HUES6 (cell line): ENCODE measurements at regions not wholly inside any gene's neighbourhood (a gene's known extent, or its start where the extent isn't known, plus 50 kb on each side); places are given as distances from the start of the nearest gene placed in this dataset.

ENCODE experiments used
- H3K27ac ChIP-seq: 2 replicates; pipeline ENCODE4 v1.7.0; 2013; ENCODE audit warnings: low read depth, mild to moderate bottlenecking, low read length, inconsistent platforms
- H3K27me3 ChIP-seq: 2 replicates; pipeline ENCODE4 v1.6.1; 2013; ENCODE audit warnings: low read length; ENCODE audit not compliant: control insufficient read depth, insufficient read depth
- H3K36me3 ChIP-seq: 2 replicates; pipeline ENCODE4 v1.6.1; 2013; ENCODE audit warnings: low read length; ENCODE audit not compliant: control insufficient read depth, insufficient read depth
- H3K4me1 ChIP-seq: 2 replicates; pipeline ENCODE4 v1.6.1; 2013; ENCODE audit warnings: low read length; ENCODE audit not compliant: control insufficient read depth, insufficient read depth
- H3K4me3 ChIP-seq: 2 replicates; pipeline ENCODE4 v1.5.1; 2013; ENCODE audit warnings: low read depth, low read length
- H3K9ac ChIP-seq: one replicate; pipeline ENCODE4 v1.6.1; 2013; ENCODE audit warnings: mild to moderate bottlenecking, low read length
- H3K9me3 ChIP-seq: 2 replicates; pipeline ENCODE4 v1.6.1; 2013; ENCODE audit warnings: low read depth, low read length; ENCODE audit not compliant: control insufficient read depth, insufficient read depth

DNA sequence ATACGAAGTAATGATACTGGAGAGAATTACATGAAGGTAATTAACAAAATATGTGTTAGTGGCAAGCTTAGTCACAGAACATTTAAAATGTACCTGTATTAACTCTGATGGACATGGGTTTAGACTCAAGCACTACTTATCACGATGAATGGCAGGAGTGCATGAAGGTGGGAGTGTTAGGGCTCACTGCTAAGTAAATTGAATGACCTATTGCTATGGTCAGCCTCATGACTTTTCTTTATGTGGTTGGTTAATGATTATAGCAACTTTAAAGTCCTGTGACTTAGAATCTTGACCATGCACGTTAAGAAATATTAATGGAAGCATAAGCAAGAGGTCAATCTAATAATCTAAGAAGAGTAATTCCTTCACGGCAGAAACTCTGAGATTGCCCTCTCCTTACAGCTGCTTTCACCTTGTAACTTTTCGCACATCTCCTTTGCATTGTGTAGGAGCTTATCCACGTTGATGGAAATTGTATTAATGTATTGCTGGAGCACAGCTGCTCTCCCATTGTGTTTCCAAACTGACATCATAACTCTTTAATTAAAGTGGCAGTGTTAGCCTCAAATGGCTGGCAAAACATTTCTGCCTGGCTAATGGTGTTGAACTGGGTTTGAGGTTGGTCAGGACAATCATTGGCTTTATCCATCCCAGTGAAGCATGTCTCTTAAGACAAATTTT is 114.5 kb downstream of the RXFP2 start:
- H3K36me3 ChIP-seq: no peaks in the 10 kb centered on the region
- H3K9ac ChIP-seq: no peak overlapping the region
- no peak overlapping the region for H3K4me3 ChIP-seq
- H3K9me3 ChIP-seq: no peaks in the 10 kb centered on the region
- H3K27ac ChIP-seq: no peak overlapping the region
- H3K4me1 ChIP-seq: no peaks in the 10 kb centered on the region
- peaks cover 12% of the 10 kb centered on the region for H3K27me3 ChIP-seq

DNA sequence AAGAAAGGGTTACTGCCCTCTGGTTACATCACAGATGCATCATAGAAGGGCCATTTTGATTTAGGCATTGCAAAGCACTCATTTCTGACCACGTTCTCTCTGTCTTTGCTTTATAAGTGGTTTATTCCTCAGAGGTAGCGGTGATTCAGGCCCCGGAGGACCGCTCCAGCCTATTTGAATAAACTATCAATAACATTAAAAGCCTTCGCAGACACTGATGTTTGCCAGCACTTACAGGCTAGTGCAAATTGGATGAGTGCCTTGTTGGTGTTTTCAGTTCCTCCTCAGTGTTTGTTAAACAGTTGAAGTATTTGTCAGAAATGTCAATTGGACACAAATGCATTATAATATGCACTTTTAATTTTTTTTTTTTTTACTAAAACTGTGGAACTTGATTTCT is 120.2 kb downstream of the RXFP2 start:
- Histone ChIP-seq H3K9me3 (no peaks in the 10 kb centered on the region), H3K36me3 (no peaks in the 10 kb centered on the region), H3K4me3 (no peak overlapping the region), H3K27me3 (no peaks in the 10 kb centered on the region), H3K9ac (no peak overlapping the region), H3K4me1 (peaks cover 5% of the 10 kb centered on the region; the same call in 1 of the 2 replicates), H3K27ac (no peak overlapping the region)

DNA sequence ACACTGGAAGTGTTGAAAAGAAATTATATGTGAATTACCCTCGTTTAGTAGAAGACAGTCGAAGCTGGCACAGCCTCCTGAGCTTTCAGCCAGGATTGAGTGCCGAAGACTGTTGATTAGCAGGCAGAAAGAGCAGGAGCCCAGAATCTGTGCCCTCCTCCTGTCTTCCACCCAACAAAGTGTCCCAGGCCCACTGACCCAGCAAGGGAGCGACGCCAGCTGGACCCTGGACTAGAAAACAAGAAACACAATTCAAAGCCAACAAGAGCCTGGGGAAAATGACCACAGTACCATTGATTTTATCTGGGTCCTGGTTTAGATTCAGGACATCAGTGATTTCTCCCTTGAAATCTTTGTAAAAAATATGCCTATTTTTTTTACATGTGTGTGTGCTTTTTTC is 120.7 kb downstream of the RXFP2 start:
- no peaks in the 10 kb centered on the region for H3K36me3 ChIP-seq
- peaks cover 5% of the 10 kb centered on the region; the same call in 1 of the 2 replicates for H3K4me1 ChIP-seq
- no peak overlapping the region for H3K9ac ChIP-seq
- no peaks in the 10 kb centered on the region for H3K9me3 ChIP-seq
- H3K4me3 ChIP-seq: no peak overlapping the region
- H3K27me3 ChIP-seq: no peaks in the 10 kb centered on the region
- H3K27ac ChIP-seq: no peak overlapping the region

DNA sequence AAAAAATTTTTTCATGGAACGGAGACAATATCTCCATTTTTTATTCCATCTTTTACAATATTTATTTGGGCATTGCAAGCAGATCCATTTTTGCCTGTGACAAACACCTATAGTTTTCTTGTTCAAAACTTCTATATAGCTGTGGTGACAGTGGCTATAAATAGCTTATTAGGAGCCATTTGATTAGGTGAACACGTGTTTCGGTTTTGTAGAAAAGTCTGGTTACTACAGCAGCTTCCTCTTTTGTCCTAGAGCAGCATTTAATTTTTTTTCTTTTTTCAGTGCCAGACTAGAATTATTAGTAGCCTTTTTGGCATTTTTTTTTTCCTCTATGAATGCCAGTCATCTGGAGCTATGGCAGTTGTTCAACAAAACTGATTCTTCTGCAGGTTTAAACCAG is 123.5 kb downstream of the RXFP2 start:
- no peak overlapping the region for H3K4me3 ChIP-seq
- peaks cover 5% of the 10 kb centered on the region; the same call in 1 of the 2 replicates for H3K4me1 ChIP-seq
- no peaks in the 10 kb centered on the region for H3K27me3 ChIP-seq
- H3K9me3 ChIP-seq: no peaks in the 10 kb centered on the region
- H3K27ac ChIP-seq: no peak overlapping the region
- no peaks in the 10 kb centered on the region for H3K36me3 ChIP-seq
- H3K9ac ChIP-seq: no peak overlapping the region

DNA sequence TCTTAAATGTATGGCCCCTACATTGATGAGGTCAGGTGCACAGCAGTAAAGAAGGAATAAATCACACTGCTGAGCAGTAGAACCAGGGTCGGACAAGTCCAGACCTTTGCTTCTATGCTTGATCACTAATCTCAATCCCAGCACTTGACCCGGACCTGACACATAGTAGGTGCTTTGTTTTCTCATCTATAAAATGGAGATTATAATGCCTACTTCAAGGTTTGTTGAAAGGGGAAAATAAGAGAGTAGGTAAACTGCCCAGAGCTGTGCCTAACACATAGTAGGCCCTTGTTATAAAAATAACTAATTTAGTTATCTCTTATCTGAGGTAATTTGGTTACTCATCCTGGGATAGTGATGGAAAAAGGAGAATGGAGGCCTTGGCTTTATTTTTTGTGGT is 125.0 kb downstream of the RXFP2 start:
- Histone ChIP-seq H3K9ac (no peak overlapping the region), H3K27ac (no peak overlapping the region), H3K4me3 (no peak overlapping the region), H3K36me3 (no peaks in the 10 kb centered on the region), H3K9me3 (no peaks in the 10 kb centered on the region), H3K27me3 (no peaks in the 10 kb centered on the region), H3K4me1 (peaks cover 5% of the 10 kb centered on the region; the same call in 1 of the 2 replicates)

DNA sequence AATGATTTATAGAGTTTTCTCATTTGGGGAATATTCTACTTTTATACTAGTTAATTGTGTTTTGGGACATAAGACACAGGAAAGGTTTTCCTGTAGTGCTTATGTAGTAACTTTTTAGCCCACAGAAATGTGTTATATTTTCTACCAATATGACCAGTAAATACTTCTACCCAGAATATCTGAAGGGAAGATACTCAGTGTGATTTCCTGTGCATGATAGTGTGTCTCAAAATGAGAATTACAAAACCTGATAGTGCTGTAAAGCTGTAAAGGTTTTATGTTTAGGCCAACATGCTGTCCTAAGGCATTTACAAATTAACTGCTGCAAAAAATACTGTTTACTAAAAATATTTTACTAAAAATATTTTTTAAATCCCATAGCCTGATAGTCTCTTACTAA is 126.8 kb downstream of the RXFP2 start:
- peaks cover 5% of the 10 kb centered on the region; the same call in 1 of the 2 replicates for H3K4me1 ChIP-seq
- no peak overlapping the region for H3K27ac ChIP-seq
- no peak overlapping the region for H3K9ac ChIP-seq
- H3K36me3 ChIP-seq: no peaks in the 10 kb centered on the region
- no peak overlapping the region for H3K4me3 ChIP-seq
- no peaks in the 10 kb centered on the region for H3K27me3 ChIP-seq
- H3K9me3 ChIP-seq: no peaks in the 10 kb centered on the region

DNA sequence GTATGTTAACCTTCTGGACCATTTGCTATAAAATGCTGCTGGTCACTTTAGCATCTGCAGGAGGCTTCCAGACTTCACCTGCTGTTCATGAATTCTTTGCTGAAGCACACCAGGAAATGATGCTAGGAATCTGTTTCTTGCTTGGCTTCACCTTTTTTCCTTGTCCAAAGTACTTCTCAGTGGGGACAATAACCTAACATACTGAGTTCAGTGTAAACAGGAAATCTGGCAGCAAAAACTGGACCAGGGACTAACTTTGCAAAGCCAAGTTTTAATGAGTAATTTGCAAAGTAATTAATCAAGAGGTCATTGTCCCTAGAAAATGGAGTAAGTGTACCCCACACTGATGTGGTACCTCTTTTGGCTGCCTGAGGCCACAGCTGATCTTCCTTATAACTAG is 128.4 kb downstream of the RXFP2 start:
- no peak overlapping the region for H3K9ac ChIP-seq
- no peaks in the 10 kb centered on the region for H3K36me3 ChIP-seq
- H3K27me3 ChIP-seq: no peaks in the 10 kb centered on the region
- no peaks in the 10 kb centered on the region for H3K9me3 ChIP-seq
- no peaks in the 10 kb centered on the region for H3K4me1 ChIP-seq
- H3K27ac ChIP-seq: no peak overlapping the region
- no peak overlapping the region for H3K4me3 ChIP-seq

DNA sequence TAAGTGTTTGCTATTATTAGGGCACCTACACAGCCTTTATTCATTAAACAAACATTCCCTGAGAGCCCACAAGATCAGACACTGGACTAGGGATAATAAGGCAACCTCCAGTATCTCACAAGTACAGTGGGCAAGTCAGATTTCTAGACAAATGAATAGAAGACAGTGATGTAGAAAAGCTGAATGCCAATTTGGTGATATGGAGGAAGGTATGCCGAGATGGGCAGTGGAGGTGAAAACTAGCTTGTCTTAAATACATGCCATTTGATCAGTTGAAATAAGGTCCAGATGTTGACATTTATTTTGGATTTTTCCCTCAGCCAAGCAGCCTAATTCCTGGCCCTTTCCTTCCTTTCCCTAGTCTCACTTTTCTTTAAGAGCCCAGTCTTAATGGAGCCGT is 130.3 kb downstream of the RXFP2 start:
- Histone ChIP-seq H3K27me3 (no peaks in the 10 kb centered on the region), H3K4me1 (peaks cover 4% of the 10 kb centered on the region; the same call in 1 of the 2 replicates), H3K9me3 (no peaks in the 10 kb centered on the region), H3K9ac (no peak overlapping the region), H3K36me3 (no peaks in the 10 kb centered on the region), H3K4me3 (no peak overlapping the region), H3K27ac (no peak overlapping the region)

DNA sequence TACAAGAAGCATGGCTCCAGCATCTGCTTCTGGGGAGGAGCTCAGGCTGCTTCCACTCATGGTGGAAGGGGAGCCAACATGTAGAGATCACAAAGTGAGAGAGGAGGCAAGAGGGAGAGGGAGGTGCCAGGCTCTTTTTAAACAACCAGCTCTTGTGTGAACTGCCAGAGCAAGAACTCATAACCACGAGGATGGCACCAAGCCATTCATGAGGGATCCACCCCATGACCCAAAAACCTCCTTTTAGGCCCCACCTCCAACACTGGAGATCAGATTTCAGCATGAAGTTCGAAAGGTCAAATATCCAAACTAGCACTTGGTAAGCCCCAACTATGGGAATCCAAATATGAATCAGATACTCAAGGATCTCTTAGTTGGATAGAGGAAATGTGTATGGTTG is 131.2 kb downstream of the RXFP2 start:
- Histone ChIP-seq H3K36me3 (no peaks in the 10 kb centered on the region), H3K27ac (no peak overlapping the region), H3K9ac (no peak overlapping the region), H3K4me1 (peaks cover 4% of the 10 kb centered on the region; the same call in 1 of the 2 replicates), H3K27me3 (no peaks in the 10 kb centered on the region), H3K9me3 (no peaks in the 10 kb centered on the region), H3K4me3 (no peak overlapping the region)

DNA sequence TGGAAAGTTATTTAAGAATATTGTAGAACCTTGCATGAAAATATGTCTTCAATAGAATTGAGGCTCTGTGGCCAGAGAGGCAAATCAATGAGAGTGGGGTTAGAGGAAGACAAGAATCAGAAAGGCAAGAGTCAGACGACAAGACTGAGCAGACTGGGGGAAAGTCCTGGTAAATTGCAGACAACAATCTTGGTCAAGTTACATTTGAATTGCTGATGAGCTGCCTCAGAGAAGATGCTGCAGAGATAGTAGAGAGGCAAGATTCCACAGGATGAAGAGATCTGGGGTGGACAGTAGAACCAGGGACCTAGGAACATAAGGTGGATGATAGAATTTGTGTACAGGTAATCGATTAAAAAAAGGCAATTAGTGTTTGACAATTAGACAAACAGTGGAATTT is 133.8 kb downstream of the RXFP2 start:
- Histone ChIP-seq H3K27ac (no peak overlapping the region), H3K36me3 (no peaks in the 10 kb centered on the region), H3K9ac (no peak overlapping the region), H3K4me1 (peaks cover 4% of the 10 kb centered on the region; the same call in 1 of the 2 replicates), H3K9me3 (no peaks in the 10 kb centered on the region), H3K27me3 (no peaks in the 10 kb centered on the region), H3K4me3 (no peak overlapping the region)

DNA sequence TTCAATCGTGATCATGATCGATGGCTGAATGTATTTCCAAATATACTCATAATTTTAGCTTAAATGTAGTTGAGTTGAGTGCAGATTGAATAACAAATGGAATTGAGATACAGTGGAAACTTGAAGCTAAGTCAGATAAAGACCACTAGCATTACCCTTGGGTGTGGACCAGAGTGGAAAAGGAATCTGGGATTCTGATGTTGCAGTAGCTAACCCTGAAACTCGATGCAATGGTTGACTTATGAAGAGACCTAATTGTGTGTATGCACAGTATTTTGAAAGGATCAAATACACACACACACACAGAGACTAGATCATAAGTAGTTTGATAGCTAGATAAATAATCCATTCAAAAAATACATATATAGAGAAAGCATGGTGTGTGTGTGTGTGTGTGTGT is 135.8 kb downstream of the RXFP2 start:
- H3K4me3 ChIP-seq: no peak overlapping the region
- H3K9ac ChIP-seq: no peak overlapping the region
- H3K27ac ChIP-seq: no peak overlapping the region
- no peaks in the 10 kb centered on the region for H3K36me3 ChIP-seq
- H3K27me3 ChIP-seq: no peaks in the 10 kb centered on the region
- no peaks in the 10 kb centered on the region for H3K9me3 ChIP-seq
- peaks cover 4% of the 10 kb centered on the region; the same call in 1 of the 2 replicates for H3K4me1 ChIP-seq
